ENCODE measurements at regions not wholly inside any gene's neighbourhood (a gene's known extent, or its start where the extent isn't known, plus 50 kb on each side); places are given as distances from the start of the nearest gene placed in this dataset.
"Not testable (repeated sequence)": the region's sequence is repeated elsewhere in the genome, so short reads cannot be mapped to it uniquely, and the experiment has no call there.

DNA sequence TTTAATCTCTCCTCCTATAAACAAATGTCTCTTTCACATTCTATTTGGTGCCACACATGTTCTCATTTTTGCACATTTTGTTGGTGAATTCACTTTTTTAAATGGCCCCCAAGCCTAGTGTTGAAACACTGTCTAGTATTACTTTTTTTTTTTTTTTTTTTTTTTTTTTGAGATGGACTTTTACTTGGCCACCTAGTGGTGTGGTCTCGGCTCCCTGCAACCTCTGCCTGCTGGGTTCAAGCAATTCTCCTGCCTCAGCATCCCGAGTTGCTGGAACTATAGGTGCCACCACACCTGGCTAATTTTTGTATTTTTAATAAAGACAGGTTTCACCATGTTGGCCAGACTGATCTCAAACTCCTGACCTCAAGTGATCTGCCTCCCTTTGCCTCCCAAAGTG is 273.8 kb upstream of the SLC14A2 start:
- Histone ChIP-seq H3K9me3 (ENCODE audit: control insufficient read depth, low read length) (no peaks in the 10 kb centered on the region), H3K4me3 (ENCODE audit: extremely low read depth, insufficient read depth, low read length, poor library complexity, severe bottlenecking) (no peak overlapping the region), H3K36me3 (ENCODE audit: control insufficient read depth, insufficient read depth, low read length) (no peaks in the 10 kb centered on the region), H3K27ac (ENCODE audit: low read depth, low read length, severe bottlenecking) (no peak overlapping the region), H3K4me1 (ENCODE audit: control insufficient read depth, insufficient read depth, low read length, poor library complexity, severe bottlenecking) (peaks cover 3% of the 10 kb centered on the region)
- 80 to 100% methylated on average over 1 to 2 of the region's 2 CpGs for WGBS, 2 experiments (ENCODE audit: insufficient coverage in 2 of 2)

DNA sequence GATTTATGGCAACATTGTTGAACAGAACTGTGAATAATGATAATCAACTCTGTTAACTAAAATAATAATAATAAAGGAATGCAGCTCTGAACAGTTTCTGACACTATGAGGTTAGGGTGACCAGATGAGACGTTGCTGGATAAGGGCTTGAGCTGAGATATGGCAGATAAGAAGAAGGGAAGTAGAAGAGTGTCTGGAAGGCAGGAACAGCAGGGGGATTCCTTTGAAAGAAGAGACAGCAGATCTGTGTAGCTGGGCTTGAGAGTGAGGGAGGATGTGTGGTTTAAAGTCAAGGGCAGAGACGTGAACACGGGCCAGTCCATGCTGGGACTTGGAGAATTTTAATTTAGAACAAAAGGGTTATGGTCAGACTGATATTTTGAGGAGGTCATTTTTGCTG is 273.1 kb upstream of the SLC14A2 start:
- H3K4me3 ChIP-seq (ENCODE audit: extremely low read depth, insufficient read depth, low read length, poor library complexity, severe bottlenecking): no peak overlapping the region
- WGBS, 2 experiments (ENCODE audit: insufficient coverage in 2 of 2): 33 to 53% methylated on average over 3 of the region's 3 CpGs
- no peaks in the 10 kb centered on the region for H3K36me3 ChIP-seq (ENCODE audit: control insufficient read depth, insufficient read depth, low read length)
- H3K27ac ChIP-seq (ENCODE audit: low read depth, low read length, severe bottlenecking): no peak overlapping the region
- H3K4me1 ChIP-seq (ENCODE audit: control insufficient read depth, insufficient read depth, low read length, poor library complexity, severe bottlenecking): peaks cover 3% of the 10 kb centered on the region
- no peaks in the 10 kb centered on the region for H3K9me3 ChIP-seq (ENCODE audit: control insufficient read depth, low read length)

DNA sequence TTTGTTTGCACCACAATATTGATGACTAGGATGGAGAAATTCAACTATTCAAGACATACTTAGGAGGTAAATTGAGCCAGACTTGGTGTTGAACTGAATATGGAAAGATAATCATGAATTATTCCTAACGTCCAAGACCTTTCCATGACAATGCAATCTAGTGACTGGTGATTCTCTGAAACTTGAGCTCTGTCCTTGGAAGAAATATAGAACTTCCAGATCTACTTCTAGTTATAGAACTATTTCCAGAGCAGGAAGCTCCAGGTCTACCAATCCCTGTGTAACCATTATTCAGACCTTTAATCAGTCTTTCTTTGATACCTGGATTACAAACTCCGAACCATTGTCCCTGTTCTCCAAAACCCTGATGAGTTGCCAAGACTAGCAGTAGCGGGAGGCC is 272.6 kb upstream of the SLC14A2 start:
- H3K36me3 ChIP-seq (ENCODE audit: control insufficient read depth, insufficient read depth, low read length): no peaks in the 10 kb centered on the region
- H3K9me3 ChIP-seq (ENCODE audit: control insufficient read depth, low read length): no peaks in the 10 kb centered on the region
- 96 to 100% methylated on average over 2 of the region's 3 CpGs for whole genome bisulfite sequencing, 2 experiments (ENCODE audit: insufficient coverage in 2 of 2)
- H3K4me1 ChIP-seq (ENCODE audit: control insufficient read depth, insufficient read depth, low read length, poor library complexity, severe bottlenecking): peaks cover 3% of the 10 kb centered on the region
- no peak overlapping the region for H3K27ac ChIP-seq (ENCODE audit: low read depth, low read length, severe bottlenecking)
- H3K4me3 ChIP-seq (ENCODE audit: extremely low read depth, insufficient read depth, low read length, poor library complexity, severe bottlenecking): no peak overlapping the region

DNA sequence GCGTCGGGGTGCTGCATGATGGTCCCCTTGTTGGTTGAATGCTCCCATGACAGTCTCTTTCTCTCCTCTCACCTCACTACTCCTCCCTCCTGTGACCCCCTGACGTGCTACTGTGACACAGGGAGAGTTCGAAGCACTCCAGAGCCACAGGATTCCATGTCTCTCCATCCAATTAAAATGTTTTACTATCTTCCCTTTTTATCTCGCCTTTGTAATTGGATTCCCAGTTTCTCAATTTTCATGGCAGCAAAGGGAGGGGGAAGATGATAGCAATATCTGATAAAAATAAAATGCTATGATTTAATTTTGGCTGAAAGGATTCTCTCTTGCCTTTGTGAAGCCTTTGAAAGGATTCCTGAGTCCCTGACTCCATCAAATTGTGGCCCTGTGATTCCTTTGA is 271.9 kb upstream of the SLC14A2 start:
- H3K4me1 ChIP-seq (ENCODE audit: control insufficient read depth, insufficient read depth, low read length, poor library complexity, severe bottlenecking): peaks cover 3% of the 10 kb centered on the region
- no peaks in the 10 kb centered on the region for H3K9me3 ChIP-seq (ENCODE audit: control insufficient read depth, low read length)
- no peaks in the 10 kb centered on the region for H3K36me3 ChIP-seq (ENCODE audit: control insufficient read depth, insufficient read depth, low read length)
- WGBS, 2 experiments (ENCODE audit: insufficient coverage in 2 of 2): 86 to 94% methylated on average over 4 of the region's 5 CpGs
- H3K4me3 ChIP-seq (ENCODE audit: extremely low read depth, insufficient read depth, low read length, poor library complexity, severe bottlenecking): no peak overlapping the region
- no peak overlapping the region for H3K27ac ChIP-seq (ENCODE audit: low read depth, low read length, severe bottlenecking)

DNA sequence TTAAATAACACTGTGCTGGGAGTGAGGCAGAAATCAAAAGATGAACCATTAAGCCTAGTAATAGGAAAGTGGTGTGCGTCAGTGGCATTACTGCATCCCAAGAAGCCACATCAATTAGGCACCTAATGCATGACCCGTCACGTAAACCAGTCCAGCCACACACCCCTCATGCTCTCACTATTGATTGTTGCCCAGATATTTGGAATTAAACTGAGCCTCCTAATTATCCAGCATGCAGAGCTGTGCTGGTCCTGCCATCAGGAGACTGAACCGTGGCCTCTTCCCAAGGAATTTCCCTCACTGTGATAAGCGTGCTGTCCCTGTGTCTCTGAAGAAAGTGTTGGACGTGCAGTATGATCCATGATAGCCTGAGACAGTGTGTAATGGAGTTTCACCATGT is 270.6 kb upstream of the SLC14A2 start:
- not testable (repeated sequence) for H3K27ac ChIP-seq (ENCODE audit: low read depth, low read length, severe bottlenecking); H3K9me3 ChIP-seq (ENCODE audit: control insufficient read depth, low read length); H3K4me1 ChIP-seq (ENCODE audit: control insufficient read depth, insufficient read depth, low read length, poor library complexity, severe bottlenecking); H3K4me3 ChIP-seq (ENCODE audit: extremely low read depth, insufficient read depth, low read length, poor library complexity, severe bottlenecking); H3K36me3 ChIP-seq (ENCODE audit: control insufficient read depth, insufficient read depth, low read length)
- WGBS, 2 experiments (ENCODE audit: insufficient coverage in 2 of 2): 87 to 90% methylated on average over 5 of the region's 6 CpGs

DNA sequence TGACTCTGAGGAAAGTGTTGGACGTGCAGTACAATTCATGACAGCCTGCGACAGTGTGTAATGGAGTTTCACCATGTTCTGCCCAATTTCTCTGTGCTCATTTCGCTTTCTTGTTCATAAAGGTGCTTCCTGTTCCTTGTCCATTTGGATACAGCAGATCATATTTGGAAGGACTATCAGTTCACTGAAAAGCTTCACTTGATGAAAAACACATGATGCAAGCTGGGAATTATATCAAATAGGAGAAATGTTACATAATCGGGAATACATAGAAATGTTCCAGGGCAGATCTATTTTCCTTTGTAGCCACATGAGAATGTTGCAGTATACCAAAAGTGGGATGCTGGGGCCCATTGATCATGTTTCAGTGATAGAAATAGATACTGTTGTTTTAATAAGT is 266.3 kb upstream of the SLC14A2 start:
- Histone ChIP-seq H3K4me1 (ENCODE audit: control insufficient read depth, insufficient read depth, low read length, poor library complexity, severe bottlenecking) (no peaks in the 10 kb centered on the region), H3K4me3 (ENCODE audit: extremely low read depth, insufficient read depth, low read length, poor library complexity, severe bottlenecking) (no peak overlapping the region), H3K27ac (ENCODE audit: low read depth, low read length, severe bottlenecking) (no peak overlapping the region), H3K9me3 (ENCODE audit: control insufficient read depth, low read length) (no peaks in the 10 kb centered on the region), H3K36me3 (ENCODE audit: control insufficient read depth, insufficient read depth, low read length) (no peaks in the 10 kb centered on the region)
- WGBS, 2 experiments (ENCODE audit: insufficient coverage in 2 of 2): 90 to 98% methylated on average over 4 of the region's 4 CpGs

DNA sequence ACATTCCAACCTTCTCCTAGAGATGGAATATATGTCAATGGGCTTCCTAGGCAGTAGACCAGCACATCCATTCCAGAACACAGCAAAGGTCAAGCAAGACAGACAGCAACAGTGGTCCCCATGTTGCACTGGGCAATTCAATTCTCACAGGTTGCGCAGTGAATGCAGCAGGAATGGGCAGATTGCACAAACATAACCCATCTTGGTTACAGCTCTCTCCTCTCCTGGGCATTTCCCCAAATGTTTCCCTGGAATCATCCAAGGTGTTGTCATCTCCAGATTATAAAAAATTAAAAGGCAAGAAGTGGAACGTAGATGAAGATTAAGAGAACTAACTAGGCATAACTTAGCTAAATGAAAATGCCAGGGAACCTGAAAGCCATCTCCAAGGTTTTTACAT is 265.8 kb upstream of the SLC14A2 start:
- no peaks in the 10 kb centered on the region for H3K4me1 ChIP-seq (ENCODE audit: control insufficient read depth, insufficient read depth, low read length, poor library complexity, severe bottlenecking)
- no peaks in the 10 kb centered on the region for H3K9me3 ChIP-seq (ENCODE audit: control insufficient read depth, low read length)
- no peak overlapping the region for H3K4me3 ChIP-seq (ENCODE audit: extremely low read depth, insufficient read depth, low read length, poor library complexity, severe bottlenecking)
- no peaks in the 10 kb centered on the region for H3K36me3 ChIP-seq (ENCODE audit: control insufficient read depth, insufficient read depth, low read length)
- WGBS, 2 experiments (ENCODE audit: insufficient coverage in 2 of 2): 84 to 100% methylated on average over 1 to 2 of the region's 2 CpGs
- H3K27ac ChIP-seq (ENCODE audit: low read depth, low read length, severe bottlenecking): no peak overlapping the region

DNA sequence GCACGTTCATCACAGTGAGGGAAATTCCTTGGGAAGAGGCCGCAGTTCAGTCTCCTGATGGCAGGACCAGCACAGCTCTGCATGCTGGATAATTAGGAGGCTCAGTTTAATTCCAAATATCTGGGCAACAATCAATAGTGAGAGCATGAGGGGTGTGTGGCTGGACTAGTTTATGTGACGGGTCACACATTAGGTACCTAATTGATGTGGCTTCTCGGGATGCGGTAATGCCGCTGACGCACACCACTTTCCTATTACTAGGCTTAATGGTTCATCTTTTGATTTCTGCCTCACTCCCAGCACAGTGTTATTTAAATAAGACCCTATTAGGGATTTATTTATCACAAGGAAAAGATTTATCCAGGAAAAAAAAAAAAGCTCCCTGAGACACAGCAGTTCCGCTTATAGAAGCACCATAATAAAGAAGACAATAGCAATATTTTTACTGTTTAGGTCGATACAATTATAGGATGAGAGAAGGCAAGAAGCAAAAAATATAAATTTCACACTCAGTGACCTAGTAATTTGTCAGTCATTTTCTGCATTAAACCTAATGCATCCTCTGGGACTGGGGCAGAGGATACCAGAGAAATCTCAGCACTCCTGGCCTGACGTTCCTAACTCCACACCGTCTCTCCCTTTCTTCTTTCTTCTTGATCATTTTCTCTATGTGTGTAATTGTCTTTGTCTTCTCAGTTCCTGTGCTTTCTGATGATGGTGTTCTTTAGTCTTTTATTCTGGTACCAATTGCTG is 264.7 kb upstream of the SLC14A2 start:
- H3K4me1 ChIP-seq (ENCODE audit: control insufficient read depth, insufficient read depth, low read length, poor library complexity, severe bottlenecking): no peaks in the 10 kb centered on the region
- H3K9me3 ChIP-seq (ENCODE audit: control insufficient read depth, low read length): no peaks in the 10 kb centered on the region
- no peak overlapping the region for H3K27ac ChIP-seq (ENCODE audit: low read depth, low read length, severe bottlenecking)
- WGBS, 2 experiments (ENCODE audit: insufficient coverage in 2 of 2): 83 to 100% methylated on average over 1 of the region's 11 CpGs
- no peaks in the 10 kb centered on the region for H3K36me3 ChIP-seq (ENCODE audit: control insufficient read depth, insufficient read depth, low read length)
- H3K4me3 ChIP-seq (ENCODE audit: extremely low read depth, insufficient read depth, low read length, poor library complexity, severe bottlenecking): no peak overlapping the region

DNA sequence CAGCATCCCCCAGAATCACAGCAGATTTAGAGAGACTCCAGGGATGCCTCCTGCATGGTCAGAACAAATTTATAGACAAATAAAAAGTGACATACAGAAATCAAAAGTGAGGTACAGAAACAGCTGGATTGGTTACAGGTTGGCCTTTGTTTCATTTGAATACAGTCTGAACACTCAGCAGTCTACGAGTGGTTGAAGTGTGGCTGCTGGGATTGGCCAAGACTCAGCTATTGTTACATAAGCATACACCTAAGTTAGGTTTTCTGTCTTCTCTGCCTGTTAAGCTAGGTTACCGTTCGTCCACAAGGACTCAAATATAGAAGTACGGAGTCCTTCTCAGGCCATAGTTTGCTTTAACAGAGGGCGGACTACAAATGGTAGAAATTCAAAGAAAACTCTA is 262.4 kb upstream of the SLC14A2 start:
- Histone ChIP-seq H3K36me3 (ENCODE audit: control insufficient read depth, insufficient read depth, low read length) (no peaks in the 10 kb centered on the region), H3K9me3 (ENCODE audit: control insufficient read depth, low read length) (no peaks in the 10 kb centered on the region), H3K4me3 (ENCODE audit: extremely low read depth, insufficient read depth, low read length, poor library complexity, severe bottlenecking) (no peak overlapping the region), H3K4me1 (ENCODE audit: control insufficient read depth, insufficient read depth, low read length, poor library complexity, severe bottlenecking) (no peaks in the 10 kb centered on the region), H3K27ac (ENCODE audit: low read depth, low read length, severe bottlenecking) (no peak overlapping the region)
- 88 to 90% methylated on average over 3 of the region's 5 CpGs for WGBS, 2 experiments (ENCODE audit: insufficient coverage in 2 of 2)

DNA sequence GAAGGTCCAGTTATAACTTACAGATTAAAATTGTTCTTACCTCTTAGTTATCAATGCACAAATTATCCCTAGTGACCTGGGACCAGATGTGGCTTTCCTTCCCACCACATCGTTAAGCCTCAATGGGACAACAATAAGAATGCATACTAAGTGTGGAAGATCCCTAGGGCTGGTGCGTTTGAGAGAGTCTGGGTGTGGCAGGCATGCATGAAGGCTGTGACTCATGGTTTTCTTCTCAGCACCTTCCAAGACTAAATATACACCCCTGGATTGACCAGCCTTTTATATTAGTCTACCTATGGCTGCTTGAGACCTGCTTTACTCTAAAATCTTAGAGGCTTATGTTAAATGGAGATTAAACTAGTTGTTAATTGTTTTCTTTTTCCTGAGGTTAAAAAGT is 261.7 kb upstream of the SLC14A2 start:
- no peaks in the 10 kb centered on the region for H3K9me3 ChIP-seq (ENCODE audit: control insufficient read depth, low read length)
- no peak overlapping the region for H3K4me3 ChIP-seq (ENCODE audit: extremely low read depth, insufficient read depth, low read length, poor library complexity, severe bottlenecking)
- H3K36me3 ChIP-seq (ENCODE audit: control insufficient read depth, insufficient read depth, low read length): no peaks in the 10 kb centered on the region
- no CpG with 5 or more reads among the region's 2 CpGs for WGBS, 2 experiments (ENCODE audit: insufficient coverage in 2 of 2)
- no peak overlapping the region for H3K27ac ChIP-seq (ENCODE audit: low read depth, low read length, severe bottlenecking)
- H3K4me1 ChIP-seq (ENCODE audit: control insufficient read depth, insufficient read depth, low read length, poor library complexity, severe bottlenecking): no peaks in the 10 kb centered on the region

DNA sequence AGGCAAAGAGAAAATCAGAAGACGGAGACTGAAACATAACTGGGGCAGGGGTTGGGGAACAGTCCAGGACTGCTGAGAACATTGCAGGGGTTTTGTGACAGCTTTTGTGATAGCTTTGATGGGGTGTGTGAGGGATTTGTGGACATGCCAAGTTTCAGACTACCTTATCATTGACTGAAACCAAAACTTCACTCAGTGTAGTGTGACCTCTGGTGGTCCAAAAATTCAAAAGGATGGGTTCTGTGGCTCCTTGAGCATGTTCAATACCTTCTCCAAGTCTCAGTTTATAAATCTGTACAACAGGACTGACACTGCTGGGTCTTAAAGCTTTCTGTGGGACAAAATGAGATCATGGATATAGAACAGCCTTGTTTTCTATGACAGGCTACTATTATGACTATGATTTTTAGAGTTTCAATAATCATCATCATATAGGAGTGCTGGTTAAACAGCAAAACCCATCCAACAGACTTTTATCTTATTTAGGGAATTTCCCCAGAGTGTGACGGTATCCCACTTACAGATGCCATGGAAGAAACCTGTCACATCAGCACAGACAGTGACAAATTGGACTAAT is 259.2 kb upstream of the SLC14A2 start:
- no peak overlapping the region for H3K27ac ChIP-seq (ENCODE audit: low read depth, low read length, severe bottlenecking)
- H3K4me1 ChIP-seq (ENCODE audit: control insufficient read depth, insufficient read depth, low read length, poor library complexity, severe bottlenecking): no peaks in the 10 kb centered on the region
- H3K4me3 ChIP-seq (ENCODE audit: extremely low read depth, insufficient read depth, low read length, poor library complexity, severe bottlenecking): no peak overlapping the region
- no peaks in the 10 kb centered on the region for H3K36me3 ChIP-seq (ENCODE audit: control insufficient read depth, insufficient read depth, low read length)
- no peaks in the 10 kb centered on the region for H3K9me3 ChIP-seq (ENCODE audit: control insufficient read depth, low read length)
- WGBS, 2 experiments (ENCODE audit: insufficient coverage in 2 of 2): 80 to 92% methylated on average over 1 to 2 of the region's 2 CpGs
